ENCODE measurements at regions not wholly inside any gene's neighbourhood (a gene's known extent, or its start where the extent isn't known, plus 50 kb on each side); places are given as distances from the start of the nearest gene placed in this dataset.

- H3K4me3 Mint-ChIP-seq: no peak overlapping the region
- H3K27ac Mint-ChIP-seq: no peak overlapping the region
- no peaks in the 10 kb centered on the region for H3K36me3 Mint-ChIP-seq (ENCODE audit: low read depth)
- ChIA-PET CTCF (no interaction called here), POLR2A (no interaction called here)
- no peak for DNase-seq
- peaks cover 7% of the 10 kb centered on the region for H3K27me3 Mint-ChIP-seq (ENCODE audit: low read depth)
- H3K9me3 Mint-ChIP-seq (ENCODE audit: insufficient read depth): no peaks in the 10 kb centered on the region
- H3K4me1 Mint-ChIP-seq (ENCODE audit: low read depth): no peaks in the 10 kb centered on the region
- ATAC-seq: no peak
Observed at GRCh38 chr12:66051361-66051760, 79.2 kb downstream of the LLPH start.

- no peaks in the 10 kb centered on the region for H3K9me3 Mint-ChIP-seq (ENCODE audit: insufficient read depth)
- H3K36me3 Mint-ChIP-seq (ENCODE audit: low read depth): no peaks in the 10 kb centered on the region
- H3K27ac Mint-ChIP-seq: no peak overlapping the region
- H3K27me3 Mint-ChIP-seq (ENCODE audit: low read depth): peaks cover 7% of the 10 kb centered on the region
- no peak overlapping the region for H3K4me3 Mint-ChIP-seq
- H3K4me1 Mint-ChIP-seq (ENCODE audit: low read depth): no peaks in the 10 kb centered on the region
- DNase-seq: no peak
- CTCF ChIA-PET: no interaction called here
- POLR2A ChIA-PET: no interaction called here
- no peak for ATAC-seq
Observed at GRCh38 chr12:66050610-66051009, 79.9 kb downstream of the LLPH start.

DNA sequence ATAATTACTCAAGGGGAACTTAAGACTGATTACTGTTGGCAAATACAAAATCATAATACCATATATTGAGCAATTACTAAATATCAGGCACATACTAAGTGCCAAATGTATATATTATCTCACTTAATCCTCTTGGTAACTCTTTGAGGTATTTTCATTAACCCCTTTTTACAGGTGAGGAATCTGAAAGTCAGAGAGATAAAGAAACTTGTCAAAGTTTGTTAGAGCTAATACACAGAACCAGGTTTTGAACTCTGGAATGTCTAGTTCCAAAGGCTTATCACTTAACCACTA, 80.3 kb downstream of the LLPH start:
- no peaks in the 10 kb centered on the region for H3K36me3 Mint-ChIP-seq (ENCODE audit: low read depth)
- no peak for ATAC-seq
- CTCF ChIA-PET: no interaction called here
- no peaks in the 10 kb centered on the region for H3K9me3 Mint-ChIP-seq (ENCODE audit: insufficient read depth)
- POLR2A ChIA-PET: no interaction called here
- no peak for DNase-seq
- peaks cover 7% of the 10 kb centered on the region for H3K27me3 Mint-ChIP-seq (ENCODE audit: low read depth)
- H3K4me1 Mint-ChIP-seq (ENCODE audit: low read depth): no peaks in the 10 kb centered on the region
- no peak overlapping the region for H3K4me3 Mint-ChIP-seq
- H3K27ac Mint-ChIP-seq: no peak overlapping the region

GRCh38 chr12:66049538-66050282, 80.8 kb downstream of the LLPH start:
- CTCF ChIA-PET: interaction anchor here (0.9 kb wide), 1 partner anchor 14 kb away, joined by 3 read pairs; no protein-coding TSS in a partner anchor
- Mint-ChIP-seq H3K9me3 (ENCODE audit: insufficient read depth) (no peaks in the 10 kb centered on the region), H3K27ac (no peak overlapping the region), H3K36me3 (ENCODE audit: low read depth) (no peaks in the 10 kb centered on the region), H3K4me1 (ENCODE audit: low read depth) (no peaks in the 10 kb centered on the region), H3K4me3 (no peak overlapping the region), H3K27me3 (ENCODE audit: low read depth) (peaks cover 7% of the 10 kb centered on the region)
- DNase-seq (no peak), ATAC-seq (no peak)
- POLR2A ChIA-PET: no interaction called here

DNA sequence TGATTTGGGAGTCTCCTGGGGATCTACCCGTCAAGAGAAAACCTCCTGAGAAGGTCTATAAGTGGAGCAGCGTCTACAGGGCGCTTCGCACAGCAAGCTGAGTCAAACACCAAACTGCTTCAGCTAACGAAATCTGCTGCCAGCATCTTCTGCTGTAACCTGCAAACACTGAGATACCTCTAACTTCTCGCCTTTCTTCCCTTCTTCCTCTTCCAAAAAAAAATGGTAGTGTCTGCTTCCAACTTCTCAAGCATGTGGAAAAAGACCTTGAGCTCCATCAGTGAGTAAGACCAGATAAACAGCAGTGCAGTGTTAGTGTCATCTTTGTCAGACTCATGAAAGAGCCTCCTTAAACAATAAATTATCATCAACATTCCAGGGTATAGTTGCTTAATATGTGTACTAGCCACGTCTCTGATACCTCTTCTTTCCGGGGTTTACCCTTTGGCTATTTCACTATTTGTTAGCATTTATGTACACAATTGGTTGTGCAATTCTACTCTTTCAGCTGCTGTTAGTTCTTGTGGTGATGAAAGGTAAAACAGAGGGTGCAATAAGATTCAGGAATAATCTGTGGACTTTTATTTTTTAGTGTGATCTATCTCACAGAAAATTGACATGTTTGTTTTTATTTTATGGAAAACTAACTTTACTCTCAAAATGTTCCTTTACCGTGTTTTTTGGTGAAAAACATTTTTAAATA, 81.6 kb downstream of the LLPH start:
- Mint-ChIP-seq H3K27me3 (ENCODE audit: low read depth) (peaks cover 7% of the 10 kb centered on the region), H3K4me3 (no peak overlapping the region), H3K9me3 (ENCODE audit: insufficient read depth) (no peaks in the 10 kb centered on the region), H3K36me3 (ENCODE audit: low read depth) (no peaks in the 10 kb centered on the region), H3K4me1 (ENCODE audit: low read depth) (no peaks in the 10 kb centered on the region), H3K27ac (no peak overlapping the region)
- CTCF ChIA-PET: interaction anchor here (0.9 kb wide), 1 partner anchor 15 kb away, joined by 3 read pairs; no protein-coding TSS in a partner anchor
- POLR2A ChIA-PET: no interaction called here
- DNase-seq: no peak
- ATAC-seq: no peak

GRCh38 chr12:66048218-66048834, 82.2 kb downstream of the LLPH start:
- ATAC-seq (no peak), DNase-seq (no peak)
- Mint-ChIP-seq H3K9me3 (ENCODE audit: insufficient read depth) (no peaks in the 10 kb centered on the region), H3K4me1 (ENCODE audit: low read depth) (no peaks in the 10 kb centered on the region), H3K4me3 (no peak overlapping the region), H3K27ac (no peak overlapping the region), H3K27me3 (ENCODE audit: low read depth) (peaks cover 7% of the 10 kb centered on the region), H3K36me3 (ENCODE audit: low read depth) (no peaks in the 10 kb centered on the region)
- ChIA-PET POLR2A (no interaction called here), CTCF (interaction anchor here (0.9 kb wide), 1 partner anchor 16 kb away, joined by 3 read pairs; no protein-coding TSS in a partner anchor)

DNA sequence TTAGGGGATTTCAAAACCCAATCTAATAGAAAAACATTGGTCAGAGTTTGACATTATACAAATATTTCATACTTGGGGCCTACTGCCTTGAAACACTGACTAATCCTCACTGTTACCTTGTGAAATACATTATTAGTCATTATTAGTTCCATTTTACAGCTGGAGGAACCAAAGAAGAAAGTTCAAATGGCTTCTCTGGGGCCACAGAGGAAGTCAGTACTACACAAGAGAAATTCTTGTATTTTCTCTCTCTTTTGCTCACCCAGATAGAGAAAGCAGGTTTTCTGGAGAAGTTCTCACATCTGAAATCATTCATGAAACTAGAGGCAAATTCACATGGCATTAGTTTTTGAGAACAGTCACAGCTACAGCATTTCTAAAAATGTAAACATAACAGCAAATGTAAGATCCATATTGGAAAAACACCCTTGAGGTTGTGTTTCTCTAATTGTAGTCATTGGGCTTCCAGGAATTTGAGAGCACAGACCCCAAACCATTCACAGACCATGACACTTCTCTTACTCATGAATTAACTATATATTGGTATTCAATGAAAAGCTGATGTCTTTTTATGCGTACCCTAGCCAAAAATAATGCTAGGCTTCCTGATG, 83.0 kb downstream of the LLPH start:
- Mint-ChIP-seq H3K36me3 (ENCODE audit: low read depth) (no peaks in the 10 kb centered on the region), H3K27ac (no peak overlapping the region), H3K9me3 (ENCODE audit: insufficient read depth) (no peaks in the 10 kb centered on the region), H3K4me3 (no peak overlapping the region), H3K27me3 (ENCODE audit: low read depth) (peaks cover 7% of the 10 kb centered on the region), H3K4me1 (ENCODE audit: low read depth) (no peaks in the 10 kb centered on the region)
- no peak for ATAC-seq
- no peak for DNase-seq
- POLR2A ChIA-PET: no interaction called here
- CTCF ChIA-PET: no interaction called here

DNA sequence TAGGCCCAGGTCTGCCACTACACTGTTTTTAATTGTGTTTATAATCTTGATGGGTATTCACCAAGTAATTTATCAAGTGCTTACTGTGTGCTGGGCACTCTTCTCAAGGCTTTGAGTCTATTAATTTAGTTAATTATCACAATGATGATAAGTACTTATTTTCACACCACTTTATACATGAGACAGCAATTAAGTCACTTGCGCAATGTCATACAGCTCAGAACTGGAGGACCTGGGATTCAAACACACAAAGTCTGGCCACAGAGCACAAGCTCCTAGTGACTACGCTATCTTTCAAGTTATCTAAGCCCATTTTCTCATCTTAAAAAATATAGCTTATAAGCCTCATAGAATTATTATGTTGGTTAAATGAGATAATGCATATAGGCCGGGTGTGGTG, 85.0 kb downstream of the LLPH start:
- ChIA-PET POLR2A (no interaction called here), CTCF (no interaction called here)
- no peak for DNase-seq
- Mint-ChIP-seq H3K27ac (no peak overlapping the region), H3K27me3 (ENCODE audit: low read depth) (peaks cover 2% of the 10 kb centered on the region), H3K4me3 (no peak overlapping the region), H3K4me1 (ENCODE audit: low read depth) (no peaks in the 10 kb centered on the region), H3K9me3 (ENCODE audit: insufficient read depth) (no peaks in the 10 kb centered on the region), H3K36me3 (ENCODE audit: low read depth) (no peaks in the 10 kb centered on the region)
- ATAC-seq: no peak

- ATAC-seq (no peak), DNase-seq (no peak)
- Mint-ChIP-seq H3K36me3 (ENCODE audit: low read depth) (no peaks in the 10 kb centered on the region), H3K27ac (no peak overlapping the region), H3K27me3 (ENCODE audit: low read depth) (peaks cover 4% of the 10 kb centered on the region), H3K9me3 (ENCODE audit: insufficient read depth) (no peaks in the 10 kb centered on the region), H3K4me1 (ENCODE audit: low read depth) (no peaks in the 10 kb centered on the region), H3K4me3 (no peak overlapping the region)
- POLR2A ChIA-PET: no interaction called here
- CTCF ChIA-PET: no interaction called here
Observed at GRCh38 chr12:66044731-66045130, 85.8 kb downstream of the LLPH start.

- DNase-seq: no peak
- ATAC-seq: no peak
- Mint-ChIP-seq H3K4me1 (ENCODE audit: low read depth) (no peaks in the 10 kb centered on the region), H3K4me3 (no peak overlapping the region), H3K9me3 (ENCODE audit: insufficient read depth) (no peaks in the 10 kb centered on the region), H3K27me3 (ENCODE audit: low read depth) (peaks cover 2% of the 10 kb centered on the region), H3K27ac (no peak overlapping the region), H3K36me3 (ENCODE audit: low read depth) (no peaks in the 10 kb centered on the region)
- POLR2A ChIA-PET: no interaction called here
- CTCF ChIA-PET: no interaction called here
Observed at GRCh38 chr12:66043035-66043434, 87.5 kb downstream of the LLPH start.

GRCh38 chr12:66041651-66042363, 88.7 kb downstream of the LLPH start:
- Mint-ChIP-seq H3K9me3 (ENCODE audit: insufficient read depth) (no peaks in the 10 kb centered on the region), H3K36me3 (ENCODE audit: low read depth) (no peaks in the 10 kb centered on the region), H3K4me3 (no peak overlapping the region), H3K27ac (no peak overlapping the region), H3K4me1 (ENCODE audit: low read depth) (no peaks in the 10 kb centered on the region), H3K27me3 (ENCODE audit: low read depth) (peaks cover 4% of the 10 kb centered on the region)
- ATAC-seq (no peak), DNase-seq (no peak)
- ChIA-PET CTCF (no interaction called here), POLR2A (no interaction called here)

DNA sequence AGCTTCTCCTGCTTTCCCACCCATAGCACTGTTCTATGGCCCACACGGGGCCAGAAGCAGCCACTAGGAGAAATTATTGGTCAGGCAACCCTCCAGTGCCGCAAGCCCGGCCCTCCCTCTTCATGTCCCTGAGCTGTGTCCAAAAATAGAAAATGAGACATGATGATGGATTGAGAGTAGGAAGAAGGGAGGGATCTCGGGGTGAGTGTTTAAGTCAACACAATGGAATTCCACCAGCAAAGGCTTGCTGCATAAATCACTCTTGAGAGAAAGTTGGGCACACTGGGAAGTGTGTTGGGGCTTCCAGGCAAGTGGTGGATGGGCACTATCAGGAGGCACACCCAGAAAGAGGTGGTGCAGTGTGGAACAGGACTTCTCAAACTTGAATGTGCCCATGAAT, 94.2 kb downstream of the LLPH start:
- POLR2A ChIA-PET: no interaction called here
- DNase-seq (no peak), ATAC-seq (no peak)
- Mint-ChIP-seq H3K27ac (no peak overlapping the region), H3K4me1 (ENCODE audit: low read depth) (no peaks in the 10 kb centered on the region), H3K27me3 (ENCODE audit: low read depth) (peaks cover 7% of the 10 kb centered on the region), H3K4me3 (no peak overlapping the region), H3K36me3 (ENCODE audit: low read depth) (no peaks in the 10 kb centered on the region), H3K9me3 (ENCODE audit: insufficient read depth) (no peaks in the 10 kb centered on the region)
- CTCF ChIA-PET: interaction anchor here (1.1 kb wide), 1 partner anchor 434 kb away, joined by 4 read pairs; no protein-coding TSS in a partner anchor
